HepG2 (cell line): ENCODE measurements at regions not wholly inside any gene's neighbourhood (a gene's known extent, or its start where the extent isn't known, plus 50 kb on each side); places are given as distances from the start of the nearest gene placed in this dataset.

Experiments
- CTCF ChIP-seq: sonication (generic); formaldehyde crosslinking; IDR thresholded peaks from 2 replicates; pipeline ENCODE4 v1.5.0; 2020; ENCODE audit warnings: mild to moderate bottlenecking, missing genetic modification reagents, moderate library complexity
- EED ChIP-seq: sonication (generic); formaldehyde crosslinking; IDR thresholded peaks from 2 replicates; pipeline ENCODE4 v1.5.0; 2020; ENCODE audit warnings: mild to moderate bottlenecking, missing genetic modification reagents
- ETS1 ChIP-seq: sonication (generic); formaldehyde crosslinking; IDR thresholded peaks from 2 replicates; pipeline ENCODE4 v1.4.0; 2020; ENCODE audit warnings: missing genetic modification reagents
- JUND ChIP-seq: sonication (generic); formaldehyde crosslinking; IDR thresholded peaks from 2 replicates; pipeline ENCODE4 v1.8.0; 2022; ENCODE audit warnings: mild to moderate bottlenecking, missing genetic modification reagents
- RFX5 ChIP-seq: IDR thresholded peaks from 2 replicates; pipeline ENCODE4 v1.6.1; 2011; ENCODE audit warnings: low read depth, low read length, improper control_type of control experiment
- RNF219 ChIP-seq: sonication (generic); formaldehyde crosslinking; IDR thresholded peaks from 2 replicates; pipeline ENCODE4 v1.5.0; 2020; ENCODE audit warnings: mild to moderate bottlenecking, missing genetic modification reagents
- RXRB ChIP-seq: IDR thresholded peaks from 2 replicates; pipeline ENCODE4 v1.6.1; 2016; ENCODE audit warnings: borderline replicate concordance, missing genetic modification reagents, missing compliant biosample characterization
- ZMYM3 ChIP-seq: sonication (generic); formaldehyde crosslinking; IDR thresholded peaks from 2 replicates; pipeline ENCODE4 v1.5.1; 2020; ENCODE audit warnings: mild to moderate bottlenecking, missing genetic modification reagents
- ZNF121 ChIP-seq: sonication (generic); formaldehyde crosslinking; IDR thresholded peaks from 2 replicates; pipeline ENCODE4 v1.5.0; 2020; ENCODE audit warnings: mild to moderate bottlenecking, missing genetic modification reagents
- ZNF431 ChIP-seq: sonication (generic); formaldehyde crosslinking; IDR thresholded peaks from 2 replicates; pipeline ENCODE4 v1.9.0; 2022; ENCODE audit warnings: missing genetic modification reagents, low read depth, mild to moderate bottlenecking, borderline replicate concordance
- ZNF646 ChIP-seq: sonication (generic); formaldehyde crosslinking; IDR thresholded peaks from 2 replicates; pipeline ENCODE4 v1.9.0; 2021; ENCODE audit warnings: mild to moderate bottlenecking, missing genetic modification reagents

GRCh38 chr12:67453191-67453590, 184.0 kb downstream of the CAND1 start:
- TF ChIP-seq ZNF431 (CRISPR knock-in tag) (no peak), CTCF (CRISPR knock-in tag) (no peak), RFX5 (no peak), ZMYM3 (CRISPR knock-in tag) (no peak), ETS1 (no peak), JUND (no peak), EED (CRISPR knock-in tag) (no peak), RNF219 (CRISPR knock-in tag) (no peak), RXRB (CRISPR knock-in tag) (no peak), ZNF646 (CRISPR knock-in tag) (no peak), ZNF121 (CRISPR knock-in tag) (no peak)
